ENCODE measurements at regions not wholly inside any gene's neighbourhood (a gene's known extent, or its start where the extent isn't known, plus 50 kb on each side); places are given as distances from the start of the nearest gene placed in this dataset.

DNA sequence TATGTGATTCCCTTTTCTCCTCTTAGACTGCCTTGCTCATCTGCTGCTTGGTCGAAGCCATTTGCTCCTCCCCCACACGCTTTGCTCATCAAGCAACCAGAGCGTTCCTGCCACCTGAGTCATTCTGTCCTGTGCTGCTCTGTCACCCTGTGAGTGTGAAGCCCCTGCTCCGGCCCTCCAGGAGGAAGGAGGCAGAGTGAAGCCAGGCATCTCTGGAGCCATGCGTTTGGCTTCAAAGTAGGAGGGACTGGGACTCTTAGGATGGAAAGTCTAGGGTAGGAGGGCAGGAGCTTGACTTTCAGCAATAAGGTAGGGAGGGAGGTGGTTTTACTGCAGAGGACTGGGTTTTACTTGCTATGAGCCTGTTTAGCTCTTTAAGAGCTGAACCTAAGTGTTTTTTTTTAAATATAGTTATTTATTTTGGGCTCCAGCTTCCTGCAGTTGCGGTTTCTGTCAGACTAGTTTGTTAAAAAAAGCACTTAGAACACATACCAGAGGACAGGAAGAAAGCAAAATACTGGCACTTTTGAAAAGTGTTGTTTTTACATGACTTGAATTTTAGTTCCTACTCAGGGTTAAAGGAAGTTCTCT, 63.6 kb downstream of the SPINK2 start:
- DNase-seq (ENCODE audit: low spot score) = peak; percentile 70

DNA sequence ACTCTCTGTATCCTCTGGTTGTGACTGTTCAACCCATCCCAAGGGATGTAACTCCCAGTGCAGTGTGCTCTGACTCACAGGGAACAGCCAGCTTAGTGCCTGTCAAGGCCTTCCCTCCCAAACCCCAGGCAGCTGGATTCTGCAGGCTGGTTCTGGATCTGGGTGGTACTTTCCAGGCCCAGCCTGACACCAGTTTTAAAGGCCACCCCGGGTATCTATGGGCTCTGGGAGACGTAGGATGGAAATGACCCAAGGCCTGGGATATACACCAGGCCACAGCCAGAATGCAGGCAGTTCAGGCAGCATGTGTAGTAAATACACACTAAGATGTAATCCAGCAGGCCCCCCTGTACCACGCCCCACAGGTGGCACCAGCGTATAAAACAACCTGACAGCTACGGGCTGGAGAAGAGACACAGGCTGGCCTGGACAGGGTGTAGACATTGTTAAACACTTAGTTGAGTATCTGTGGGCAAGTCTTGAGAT, 64.2 kb downstream of the SPINK2 start:
- peak; percentile 10 for DNase-seq (ENCODE audit: low spot score)

DNA sequence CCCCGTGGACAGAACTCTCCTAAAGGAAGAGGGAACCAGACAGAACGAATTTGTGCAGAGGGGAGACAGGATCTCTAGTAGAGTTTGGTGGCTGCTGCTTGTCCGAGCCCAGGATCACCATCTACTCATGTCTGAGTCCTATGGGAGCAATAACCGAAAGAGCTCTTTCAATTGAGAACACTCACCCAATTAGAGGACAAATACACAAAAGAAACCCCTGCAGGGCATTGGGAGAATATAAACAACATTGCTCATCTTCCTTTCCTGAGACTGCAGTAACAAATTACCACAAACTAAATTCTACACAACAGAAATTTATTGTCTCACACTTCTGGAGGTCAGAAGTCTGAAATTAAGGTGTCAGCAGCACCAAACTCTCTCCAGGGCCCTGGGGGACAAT, 65.6 kb downstream of the SPINK2 start:
- no peak for DNase-seq (ENCODE audit: low spot score)

DNA sequence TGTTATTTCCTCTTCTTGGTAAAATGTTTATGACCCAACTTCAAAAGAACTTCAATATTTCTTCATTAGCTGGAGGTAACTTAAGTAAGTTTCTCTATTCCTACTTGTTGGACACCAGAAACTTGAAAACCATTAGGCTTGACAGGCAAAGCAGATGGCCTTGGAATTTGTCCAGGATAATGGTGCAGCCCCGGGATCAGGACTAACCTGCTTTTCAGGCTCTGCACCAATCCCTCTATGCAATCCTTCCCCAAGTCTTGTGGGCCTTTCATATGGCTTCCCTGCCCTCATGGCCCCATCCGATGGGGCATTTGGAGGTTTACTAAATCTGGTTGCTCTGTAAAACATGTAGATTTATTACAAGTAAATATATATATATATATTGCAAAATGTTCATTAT, 68.5 kb downstream of the SPINK2 start:
- no peak for DNase-seq (ENCODE audit: low spot score)

DNA sequence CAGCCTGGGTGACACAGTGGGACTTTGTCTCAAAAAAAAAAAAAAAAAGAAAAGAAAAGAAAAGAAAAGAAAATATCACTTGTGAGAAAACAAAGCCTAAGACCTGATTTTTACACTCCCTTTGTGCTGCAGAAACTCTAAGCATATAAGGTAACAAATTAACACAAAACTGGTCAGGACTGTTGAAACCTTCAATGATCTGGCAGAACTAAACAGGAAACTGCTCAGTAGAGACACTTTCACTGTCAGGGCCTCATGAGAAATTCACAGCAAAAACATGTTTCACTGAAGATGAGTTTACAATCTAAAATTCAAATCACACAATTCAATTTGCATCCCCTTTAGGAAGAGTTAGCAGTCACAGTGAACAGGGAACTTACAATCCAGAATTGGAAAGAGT, 69.1 kb upstream of the HOPX start:
- DNase-seq (ENCODE audit: low spot score) = no peak

DNA sequence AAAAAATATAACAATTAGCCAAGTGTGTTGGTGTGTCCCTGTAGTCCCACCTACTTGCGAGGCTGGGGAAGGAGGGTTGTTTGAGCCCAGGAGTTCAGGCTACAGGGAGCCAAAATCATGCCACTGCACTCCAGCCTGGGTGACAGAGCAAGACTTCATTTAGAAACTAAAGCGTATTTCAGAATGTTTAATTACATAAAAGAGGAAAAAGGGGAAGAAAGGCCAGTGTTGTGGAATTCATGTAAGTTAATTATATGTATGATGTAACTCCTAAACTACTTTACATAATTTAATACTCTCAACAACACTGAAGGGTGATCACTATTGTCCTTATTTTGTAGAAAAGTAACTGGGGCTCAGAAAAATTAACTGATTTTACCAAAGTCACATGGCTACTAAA, 67.2 kb upstream of the HOPX start:
- DNase-seq (ENCODE audit: low spot score) = no peak

DNA sequence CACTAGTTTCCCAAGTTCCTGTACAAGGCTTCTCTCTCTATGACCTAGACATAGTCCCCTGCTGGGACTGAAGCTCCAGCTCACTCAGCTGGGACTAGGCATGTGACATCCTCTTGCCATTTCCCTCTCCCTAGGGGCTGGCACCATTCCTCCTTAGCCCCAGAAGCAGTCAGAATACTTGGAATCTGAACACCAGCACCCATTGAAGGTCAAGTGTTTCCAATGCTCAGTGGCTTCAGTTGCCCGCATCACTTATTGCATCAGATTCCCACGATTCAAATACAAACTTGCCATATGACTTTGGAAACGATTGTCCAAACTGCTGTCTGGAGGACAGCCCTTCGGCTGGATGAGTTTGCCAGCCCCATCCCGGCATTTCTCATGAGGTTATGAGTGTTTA, 65.5 kb upstream of the HOPX start:
- DNase-seq (ENCODE audit: low spot score) = no peak

DNA sequence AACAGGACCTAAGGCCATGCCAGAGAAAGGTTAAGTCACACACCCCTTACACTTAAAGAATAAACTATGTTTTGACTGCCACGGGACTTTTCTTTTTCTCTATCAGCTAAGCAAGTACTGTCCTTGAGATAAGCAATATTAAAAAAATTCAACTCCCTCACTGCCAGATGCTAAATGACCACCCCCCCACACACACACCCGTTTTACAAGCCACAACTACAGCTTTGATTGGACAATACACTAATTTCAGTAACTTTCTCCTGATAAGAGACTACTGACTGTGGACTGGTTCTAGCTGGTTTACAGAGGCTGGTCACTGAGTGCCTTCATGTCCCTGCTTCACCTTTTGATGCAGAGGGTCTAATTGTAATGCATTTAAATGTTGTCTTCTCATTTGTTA, 63.9 kb upstream of the HOPX start:
- no peak for DNase-seq (ENCODE audit: low spot score)

DNA sequence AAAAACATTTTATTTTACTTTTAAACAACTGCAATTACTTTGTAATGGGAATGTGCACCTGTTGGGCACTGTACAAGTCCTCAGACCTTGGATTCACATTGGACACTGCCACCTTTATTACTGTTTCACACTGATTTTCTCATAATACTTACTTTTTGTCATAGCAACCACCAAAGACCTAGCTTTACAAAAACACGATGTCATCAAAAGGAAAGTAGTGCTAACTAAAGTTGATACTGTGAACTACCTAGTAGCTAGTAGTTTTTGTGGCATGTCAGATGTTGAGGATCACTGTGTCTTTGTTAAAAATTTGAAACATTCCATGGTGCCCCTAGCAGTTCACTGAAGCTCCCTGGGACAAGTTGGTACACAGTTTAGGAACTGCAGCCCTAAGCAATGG, 62.9 kb upstream of the HOPX start:
- no peak for DNase-seq (ENCODE audit: low spot score)

DNA sequence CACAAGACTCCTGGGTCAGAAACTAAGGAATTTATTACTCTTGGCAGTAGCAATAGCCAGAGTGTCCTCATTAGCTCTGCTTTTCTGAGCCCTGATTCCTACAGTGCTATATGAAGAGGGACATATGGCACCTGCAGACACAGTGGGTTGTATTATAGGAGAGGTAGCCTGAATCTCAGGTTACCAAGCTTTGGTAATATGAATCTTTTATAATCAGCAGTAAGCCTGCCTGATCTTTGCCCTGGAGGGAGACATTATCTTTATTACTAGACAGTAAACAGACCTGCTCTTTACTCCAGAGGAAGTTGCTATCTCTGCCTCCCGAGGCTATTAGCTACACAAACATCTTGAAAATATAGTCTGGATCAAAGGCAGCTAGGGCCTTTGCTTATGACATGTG, 62.5 kb upstream of the HOPX start:
- no peak for DNase-seq (ENCODE audit: low spot score)

DNA sequence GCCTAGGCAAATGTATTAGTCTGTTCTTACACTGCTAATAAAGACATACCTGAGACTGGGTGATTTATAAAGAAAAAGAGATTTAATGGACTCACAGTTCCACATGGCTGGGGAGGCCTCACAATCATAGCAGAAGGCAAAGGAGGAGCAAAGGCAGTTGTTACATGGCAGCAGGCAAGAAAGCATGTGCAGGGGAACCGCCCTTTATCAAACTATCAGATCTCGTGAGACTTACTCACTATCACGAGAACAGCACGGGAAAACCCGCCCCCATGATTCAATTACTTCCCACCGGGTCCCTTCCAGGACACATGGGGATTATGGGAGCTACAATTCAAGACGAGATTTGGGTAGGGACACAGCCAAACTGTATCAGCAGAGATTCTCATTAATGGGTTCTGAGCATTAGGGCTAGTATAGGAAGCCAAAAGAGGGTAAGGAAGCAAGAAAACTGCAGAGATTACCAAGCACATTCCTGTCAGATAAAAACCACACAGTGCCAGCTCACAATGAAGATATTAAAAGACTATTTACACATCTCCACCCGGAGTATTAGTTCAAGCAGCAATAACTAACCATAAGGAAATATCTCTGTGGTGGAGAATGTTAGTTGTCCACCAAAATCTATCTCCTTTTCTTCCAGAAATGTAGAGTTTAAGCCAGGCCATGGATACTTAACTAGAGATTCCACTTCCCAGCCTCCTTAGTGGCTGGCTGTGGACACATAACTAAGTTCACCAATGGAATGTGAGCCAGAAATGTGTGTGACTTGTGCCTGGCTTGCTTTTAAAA, 61.2 kb upstream of the HOPX start:
- no peak for DNase-seq (ENCODE audit: low spot score)

DNA sequence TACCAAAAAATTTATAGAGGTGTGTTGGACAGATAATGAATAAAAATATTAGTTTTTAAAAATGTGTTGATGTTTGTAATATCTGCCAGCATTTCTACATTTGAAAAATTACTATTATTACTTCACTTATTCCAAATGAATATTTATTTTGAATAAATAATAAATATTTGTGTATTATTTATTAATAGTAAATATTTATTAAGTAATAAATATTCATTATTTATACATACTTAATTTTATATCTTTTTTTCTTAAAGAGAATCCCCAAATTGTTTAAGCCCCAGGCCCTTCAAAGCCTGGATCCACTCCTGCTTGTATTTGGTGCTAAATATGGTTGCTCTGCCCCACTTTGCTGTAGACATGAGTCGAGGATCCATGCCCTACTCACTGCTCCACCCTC, 60.5 kb upstream of the HOPX start:
- no peak for DNase-seq (ENCODE audit: low spot score)

DNA sequence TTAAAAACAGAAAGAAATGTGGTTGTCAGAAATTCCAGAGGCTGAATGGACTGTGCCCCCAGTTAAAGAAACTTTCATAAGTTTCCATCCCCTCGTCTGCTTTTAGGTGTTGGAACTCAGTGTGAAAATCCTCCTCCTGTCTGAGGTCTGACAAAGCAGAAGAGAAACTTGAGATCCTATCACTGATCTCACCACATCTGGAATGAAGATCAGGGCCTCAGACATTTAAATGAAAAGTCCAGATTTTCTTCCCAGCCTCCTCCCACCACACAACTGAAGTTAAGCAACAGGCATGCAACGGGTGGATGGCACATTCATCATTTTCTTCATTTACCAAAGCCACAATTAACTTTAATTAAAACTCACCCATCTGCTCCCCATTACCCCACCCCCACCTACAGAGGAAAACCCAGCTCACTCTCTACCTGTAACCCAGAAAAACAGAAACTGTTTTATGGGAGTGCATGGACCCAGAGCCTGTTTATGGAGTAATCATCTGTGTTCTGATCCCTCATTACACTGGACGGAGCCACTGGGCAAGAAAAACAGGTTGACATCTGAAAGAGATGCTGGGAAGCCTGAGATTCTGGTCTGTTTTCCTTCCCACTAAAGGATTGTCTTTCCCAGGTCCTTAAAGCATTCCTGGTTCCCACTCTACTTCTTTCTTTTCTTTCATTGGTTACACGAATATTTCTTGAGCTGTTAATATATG, 58.1 kb upstream of the HOPX start:
- DNase-seq (ENCODE audit: low spot score) = no peak

DNA sequence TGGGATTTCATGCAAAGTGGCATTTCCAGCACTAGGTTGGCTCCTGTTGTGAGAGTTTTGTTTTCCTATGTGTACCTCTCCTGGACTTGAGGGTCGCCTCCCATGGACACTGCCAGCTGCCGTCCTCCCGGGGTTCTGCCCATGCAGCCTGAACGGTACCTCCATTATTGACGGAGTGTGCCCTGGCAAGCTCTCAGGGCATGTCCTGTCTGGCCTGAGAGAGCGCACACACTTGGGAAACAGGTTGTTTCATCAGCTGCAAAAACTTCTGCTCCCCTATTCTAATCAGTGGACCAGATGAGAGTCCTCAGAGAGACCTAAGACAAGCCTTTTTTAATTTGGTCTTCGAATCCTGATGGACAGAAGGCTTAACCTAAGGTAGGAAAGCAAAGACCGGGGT, 56.6 kb upstream of the HOPX start:
- no peak for DNase-seq (ENCODE audit: low spot score)

DNA sequence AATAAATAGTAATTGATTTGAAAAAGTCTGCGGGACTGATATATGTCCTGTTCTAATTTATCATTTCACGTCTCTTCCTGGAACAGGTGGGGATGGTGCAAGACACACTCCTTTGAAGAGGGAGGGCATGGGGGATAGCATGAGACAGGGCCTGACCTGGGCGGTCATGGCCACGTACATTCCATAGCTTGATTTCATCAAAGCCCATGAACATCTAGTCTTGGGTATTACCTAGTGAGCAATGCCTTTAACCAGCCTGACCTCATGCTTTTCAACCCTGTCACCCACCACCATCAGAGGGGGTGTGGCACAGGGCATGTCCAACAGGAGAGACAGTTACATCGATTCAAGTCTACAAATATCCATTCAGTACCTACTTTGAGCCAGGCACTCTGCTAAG, 52.3 kb upstream of the HOPX start:
- no peak for DNase-seq (ENCODE audit: low spot score)

DNA sequence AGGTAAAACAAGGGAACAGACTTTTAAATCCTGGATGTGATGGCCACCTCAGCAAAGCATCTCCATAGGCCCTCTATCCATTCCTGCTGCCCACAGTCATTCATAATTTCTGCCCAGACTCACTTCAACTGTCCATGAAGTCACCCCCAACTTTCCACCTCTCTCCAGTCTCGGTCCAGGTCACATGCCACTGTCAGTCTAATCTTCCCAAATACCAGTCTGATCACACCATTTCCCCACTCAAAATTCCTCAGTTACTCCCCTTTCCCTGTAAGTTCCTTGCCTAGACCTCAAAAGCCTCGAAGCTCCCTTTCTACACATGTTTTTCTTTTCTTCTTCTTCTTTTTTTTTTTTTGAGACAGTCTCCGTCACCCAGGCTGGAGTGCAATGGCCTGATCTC, 51.2 kb upstream of the HOPX start:
- DNase-seq (ENCODE audit: low spot score) = no peak

DNA sequence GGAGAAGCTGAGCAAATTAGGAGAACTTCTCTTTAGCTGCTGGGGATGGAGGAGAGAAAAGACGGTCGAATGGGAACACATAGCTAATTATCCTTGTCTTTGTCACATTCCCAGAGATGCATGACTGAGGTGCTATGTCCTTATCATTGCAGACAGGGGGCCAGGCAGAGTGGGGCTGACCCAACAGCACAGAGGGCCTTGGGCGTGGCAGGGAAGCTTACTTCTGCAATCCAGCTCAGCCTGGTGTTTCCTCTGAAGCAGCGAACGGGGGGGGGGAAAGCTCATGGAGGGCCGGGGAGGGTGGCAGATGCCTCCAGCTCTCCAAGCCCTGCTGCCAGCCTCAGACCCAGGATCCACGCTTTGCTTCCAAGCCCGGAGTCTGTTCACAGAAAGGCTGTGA, 50.8 kb upstream of the HOPX start:
- DNase-seq (ENCODE audit: low spot score) = no peak

All from CD4-positive, alpha-beta T cell treated with Interleukin-15 for 4 hours (primary cell).